Endothelial cell of umbilical vein (primary cell): ENCODE measurements at regions not wholly inside any gene's neighbourhood (a gene's known extent, or its start where the extent isn't known, plus 50 kb on each side); places are given as distances from the start of the nearest gene placed in this dataset.

Experiments used
- BruUV-seq: library from RNA; stranded (reverse); fragments of 400-500 nt; replicated peaks from 2 replicates; lab custom pipeline; 2021; lab: Mats Ljungman, UMichigan
- CTCF ChIA-PET: fragments of 300-600, 350-600 bp; sonication (Branson Sonifier 250); formaldehyde crosslinking; loops from one replicate; lab custom pipeline; 2021; ENCODE audit warnings: antibody characterized with exemption, inconsistent platforms; lab: Charles Lee
- POLR2A ChIA-PET: fragments of 300-600, 350-600 bp; sonication (Branson Sonifier 250); formaldehyde crosslinking; loops from one replicate; lab custom pipeline; 2021; ENCODE audit warnings: antibody characterized with exemption, inconsistent platforms; lab: Charles Lee
- DNase-seq: peaks from one replicate; pipeline ENCODE4 v3.0.0-alpha.2; 2011; ENCODE audit warnings: low read depth, low spot score
- FAIRE-seq: peaks from 2 replicates; lab custom pipeline; 2011; peaks lifted over from hg19 to GRCh38; lab: Jason Lieb, UNC
- H2AFZ ChIP-seq: 2 replicates; pipeline ENCODE4 v1.6.0; 2012; ENCODE audit warnings: low read depth, low read length, control low read depth, inconsistent platforms
- H3K27ac ChIP-seq: 2 replicates; pipeline ENCODE4 v1.5.1; 2011; ENCODE audit warnings: low read depth, mild to moderate bottlenecking, control low read depth, low read length, moderate library complexity; ENCODE audit not compliant: insufficient read depth
- H3K27me3 ChIP-seq, 2 experiments: 2 replicates each; pipeline versions ENCODE4 v1.6.0 to v1.6.1; 2011; ENCODE audit warnings: low read length in 2 of 2, mixed read lengths in 1 of 2; ENCODE audit not compliant: control insufficient read depth in 2 of 2, insufficient read depth in 2 of 2
- H3K36me3 ChIP-seq, 2 experiments: 2 replicates in 1 of 2; 3 replicates in 1 of 2; pipeline ENCODE4 v1.5.1; 2011; ENCODE audit warnings: low read length in 2 of 2, mild to moderate bottlenecking in 1 of 2, moderate library complexity in 1 of 2; ENCODE audit not compliant: control insufficient read depth in 2 of 2, insufficient read depth in 2 of 2; ENCODE audit errors: extremely low read depth in 1 of 2
- H3K4me1 ChIP-seq: 3 replicates; pipeline ENCODE4 v1.5.1; 2011; ENCODE audit warnings: mild to moderate bottlenecking, low read length; ENCODE audit not compliant: control insufficient read depth, insufficient read depth; ENCODE audit errors: extremely low read depth
- H3K4me2 ChIP-seq: 2 replicates; pipeline ENCODE4 v1.6.1; 2011; ENCODE audit warnings: low read length, control low read depth, mixed read lengths; ENCODE audit not compliant: insufficient read depth
- H3K4me3 ChIP-seq, 3 experiments: fragments of 200-600 bp in 1 of 3; sonication (generic), shearing (Covaris generic) in 1 of 3; replicated peaks in 1 of 3; 2 replicates each; pipeline ENCODE4 v1.5.1; 2011 to 2016; ENCODE audit warnings: control low read depth in 3 of 3, low read length in 3 of 3, mild to moderate bottlenecking in 2 of 3, inconsistent platforms in 1 of 3, low read depth in 1 of 3, moderate library complexity in 1 of 3; ENCODE audit not compliant: insufficient read depth in 1 of 3
- H3K79me2 ChIP-seq: 2 replicates; pipeline ENCODE4 v1.6.0; 2012; ENCODE audit warnings: low read length, inconsistent platforms; ENCODE audit not compliant: control insufficient read depth, insufficient read depth
- H3K9ac ChIP-seq: replicated peaks from 2 replicates; pipeline ENCODE3; 2011; ENCODE audit warnings: low read length, control low read depth; ENCODE audit not compliant: insufficient read depth; ENCODE audit errors: extremely low read depth
- H3K9me1 ChIP-seq: replicated peaks from 3 replicates; pipeline ENCODE4 v1.6.0; 2011; ENCODE audit warnings: mild to moderate bottlenecking, low read length; ENCODE audit not compliant: control insufficient read depth, insufficient read depth; ENCODE audit errors: extremely low read depth
- H3K9me3 ChIP-seq: replicated peaks from 2 replicates; pipeline ENCODE4 v1.5.1; 2012; ENCODE audit warnings: low read length, inconsistent platforms; ENCODE audit not compliant: control insufficient read depth, insufficient read depth
- H4K20me1 ChIP-seq: replicated peaks from 2 replicates; pipeline ENCODE3; 2011; ENCODE audit warnings: mild to moderate bottlenecking, low read length; ENCODE audit not compliant: control insufficient read depth, insufficient read depth; ENCODE audit errors: extremely low read depth
- CTCF ChIP-seq, 2 donors: IDR thresholded peaks; 1 replicate in 1 of 2; 2 replicates in 1 of 2; pipeline ENCODE4 v1.5.1; 2011; ENCODE audit warnings: low read length in 2 of 2, mild to moderate bottlenecking in 2 of 2, moderate library complexity in 2 of 2, control low read depth in 1 of 2, inconsistent platforms in 1 of 2, low read depth in 1 of 2; ENCODE audit not compliant: insufficient read depth in 1 of 2; ENCODE audit errors: extremely low read depth in 1 of 2
- EZH2 ChIP-seq: IDR thresholded peaks from 2 replicates; pipeline ENCODE4 v1.6.1; 2012; ENCODE audit warnings: borderline replicate concordance, low read depth, mild to moderate bottlenecking, moderate library complexity, low read length, inconsistent platforms; ENCODE audit not compliant: severe bottlenecking
- FOS ChIP-seq: IDR thresholded peaks from 2 replicates; pipeline ENCODE4 v1.6.1; 2011; ENCODE audit warnings: mild to moderate bottlenecking, low read length, moderate library complexity, borderline replicate concordance; ENCODE audit not compliant: insufficient read depth
- GATA2 ChIP-seq: IDR thresholded peaks from 2 replicates; pipeline ENCODE4 v1.7.0; 2011; ENCODE audit warnings: low read depth, mild to moderate bottlenecking, moderate library complexity, mixed read lengths, low read length; ENCODE audit not compliant: insufficient read length, insufficient read depth
- JUN ChIP-seq: IDR thresholded peaks from 2 replicates; pipeline ENCODE4 v1.6.1; 2011; ENCODE audit warnings: borderline replicate concordance, low read depth; ENCODE audit not compliant: insufficient read length, insufficient read depth
- MYC ChIP-seq: IDR thresholded peaks from one replicate; pipeline ENCODE4 v1.6.1; 2011; ENCODE audit warnings: mild to moderate bottlenecking, low read depth, low read length
- POLR2A ChIP-seq: IDR thresholded peaks from 2 replicates; pipeline ENCODE4 v1.6.1; 2012; ENCODE audit warnings: low read depth, mild to moderate bottlenecking, control low read depth, low read length
- POLR2AphosphoS5 ChIP-seq: IDR thresholded peaks from 2 replicates; pipeline ENCODE4 v1.6.1; 2012; ENCODE audit warnings: low read depth, mild to moderate bottlenecking, control low read depth, low read length, moderate library complexity; ENCODE audit not compliant: insufficient read depth
- dilution Hi-C: fragments of 300-500 bp; cut with MboI; formaldehyde crosslinking; loops from one replicate; pipeline ENCODE4 v1.15.0; 2019; ENCODE audit warnings: low sequenced_read_pairs; ENCODE audit not compliant: extremely low pct_ligation_motif_present
- intact Hi-C: fragments of 100-400 bp; cut with micrococcal nuclease; formaldehyde crosslinking; loops from one replicate; pipeline ENCODE4 v1.10.0; 2022

- no peak overlapping the region for H3K4me3 ChIP-seq
- no peaks in the 10 kb centered on the region for H3K79me2 ChIP-seq
- CTCF ChIA-PET: no interaction called here
- DNase-seq (no peak), FAIRE-seq (no peak)
- H3K9me3 ChIP-seq: no peaks in the 10 kb centered on the region
- dilution Hi-C loops: no loop called here
- no peak overlapping the region for H3K27ac ChIP-seq
- H3K36me3 ChIP-seq: no peaks in the 10 kb centered on the region
- H3K27me3 ChIP-seq: no peaks in the 10 kb centered on the region
- no peaks in the 10 kb centered on the region for H4K20me1 ChIP-seq
- H3K4me1 ChIP-seq: no peaks in the 10 kb centered on the region
- no peak overlapping the region for H3K9ac ChIP-seq
- POLR2A ChIA-PET: no interaction called here
- no peaks in the 10 kb centered on the region for H3K9me1 ChIP-seq
- H2AFZ ChIP-seq: no peak overlapping the region
- intact Hi-C loops: no loop called here
- TF ChIP-seq JUN (no peak), EZH2 (no peak), MYC (no peak), GATA2 (no peak), POLR2A (no peak), POLR2AphosphoS5 (no peak), FOS (no peak), CTCF (IDR thresholded peaks at IDR 0.05; ENCODE audit: extremely low read depth in 1 of 2, insufficient read depth in 1 of 2, low read depth in 1 of 2, low read length in 2 of 2) (no peak)
- H3K4me2 ChIP-seq: no peak overlapping the region
- BruUV-seq: no TSS peak
Measured at GRCh38 chr2:136486115-136486514, 279.2 kb upstream of the THSD7B start.

GRCh38 chr2:136482966-136483365, 282.4 kb upstream of the THSD7B start:
- Histone ChIP-seq H3K79me2 (no peaks in the 10 kb centered on the region), H3K4me3 (no peak overlapping the region), H2AFZ (no peak overlapping the region), H3K9me1 (no peaks in the 10 kb centered on the region), H3K4me2 (no peak overlapping the region), H3K27me3 (no peaks in the 10 kb centered on the region), H3K9ac (no peak overlapping the region), H3K27ac (no peak overlapping the region), H3K36me3 (no peaks in the 10 kb centered on the region), H4K20me1 (no peaks in the 10 kb centered on the region), H3K9me3 (peaks cover 5% of the 10 kb centered on the region), H3K4me1 (no peaks in the 10 kb centered on the region)
- intact Hi-C loops (no loop called here), dilution Hi-C loops (no loop called here)
- ChIA-PET CTCF (no interaction called here), POLR2A (no interaction called here)
- TF ChIP-seq MYC (no peak), EZH2 (no peak)
- no TSS peak for BruUV-seq
- FAIRE-seq (no peak), DNase-seq (no peak)
